ENCODE measurements at regions not wholly inside any gene's neighbourhood (a gene's known extent, or its start where the extent isn't known, plus 50 kb on each side); places are given as distances from the start of the nearest gene placed in this dataset.

DNA sequence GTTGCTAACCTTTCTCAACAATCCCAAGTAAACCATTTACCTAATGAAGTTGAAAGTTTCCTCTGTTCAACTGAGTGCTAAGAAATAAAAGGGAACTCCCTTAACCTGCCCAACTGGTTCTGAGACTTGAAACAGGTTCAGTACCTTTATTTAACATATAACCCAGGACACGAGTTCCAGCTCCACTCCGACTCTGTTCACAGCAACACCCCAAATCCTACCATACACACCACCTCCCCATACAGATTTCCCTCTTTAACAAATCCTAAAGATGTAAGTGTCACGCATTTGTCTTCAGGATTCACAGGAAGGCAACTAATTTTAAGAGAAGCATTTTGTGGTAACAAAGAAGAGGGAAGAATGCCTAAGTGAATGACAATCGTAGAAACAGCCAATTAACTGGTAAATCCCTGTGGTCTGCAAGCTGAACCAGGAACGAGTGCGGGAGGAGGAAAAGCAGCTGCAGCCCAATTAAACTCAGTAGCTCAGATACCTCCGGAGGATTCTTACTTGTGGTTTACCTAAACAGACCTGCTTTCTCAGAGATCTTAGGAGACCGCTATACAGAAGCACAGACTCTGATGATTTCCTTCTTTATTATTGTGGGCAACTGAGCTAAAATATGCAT is 134.5 kb upstream of the MAGI3 start (continued):
- TF ChIP-seq, protein P1, sequence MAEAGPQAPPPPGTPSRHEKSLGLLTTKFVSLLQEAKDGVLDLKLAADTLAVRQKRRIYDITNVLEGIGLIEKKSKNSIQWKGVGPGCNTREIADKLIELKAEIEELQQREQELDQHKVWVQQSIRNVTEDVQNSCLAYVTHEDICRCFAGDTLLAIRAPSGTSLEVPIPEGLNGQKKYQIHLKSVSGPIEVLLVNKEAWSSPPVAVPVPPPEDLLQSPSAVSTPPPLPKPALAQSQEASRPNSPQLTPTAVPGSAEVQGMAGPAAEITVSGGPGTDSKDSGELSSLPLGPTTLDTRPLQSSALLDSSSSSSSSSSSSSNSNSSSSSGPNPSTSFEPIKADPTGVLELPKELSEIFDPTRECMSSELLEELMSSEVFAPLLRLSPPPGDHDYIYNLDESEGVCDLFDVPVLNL (CRISPR knock-in tag; IDR thresholded peaks at IDR 0.05; ENCODE audit: borderline replicate concordance, low read depth): no peak
- TF ChIP-seq TCF7 (CRISPR knock-in tag; IDR thresholded peaks at IDR 0.05; ENCODE audit: low read depth): no peak
- TF ChIP-seq SP1 (CRISPR knock-in tag; conservative IDR thresholded peaks at IDR 0.05): no peak
- TF ChIP-seq ZNF317 (CRISPR knock-in tag; IDR thresholded peaks at IDR 0.05; ENCODE audit: borderline replicate concordance, low read depth): no peak
- TF ChIP-seq, protein P2, sequence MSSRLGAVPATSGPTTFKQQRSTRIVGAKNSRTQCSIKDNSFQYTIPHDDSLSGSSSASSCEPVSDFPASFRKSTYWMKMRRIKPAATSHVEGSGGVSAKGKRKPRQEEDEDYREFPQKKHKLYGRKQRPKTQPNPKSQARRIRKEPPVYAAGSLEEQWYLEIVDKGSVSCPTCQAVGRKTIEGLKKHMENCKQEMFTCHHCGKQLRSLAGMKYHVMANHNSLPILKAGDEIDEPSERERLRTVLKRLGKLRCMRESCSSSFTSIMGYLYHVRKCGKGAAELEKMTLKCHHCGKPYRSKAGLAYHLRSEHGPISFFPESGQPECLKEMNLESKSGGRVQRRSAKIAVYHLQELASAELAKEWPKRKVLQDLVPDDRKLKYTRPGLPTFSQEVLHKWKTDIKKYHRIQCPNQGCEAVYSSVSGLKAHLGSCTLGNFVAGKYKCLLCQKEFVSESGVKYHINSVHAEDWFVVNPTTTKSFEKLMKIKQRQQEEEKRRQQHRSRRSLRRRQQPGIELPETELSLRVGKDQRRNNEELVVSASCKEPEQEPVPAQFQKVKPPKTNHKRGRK (CRISPR knock-in tag; IDR thresholded peaks at IDR 0.05; ENCODE audit: borderline replicate concordance): no peak

DNA sequence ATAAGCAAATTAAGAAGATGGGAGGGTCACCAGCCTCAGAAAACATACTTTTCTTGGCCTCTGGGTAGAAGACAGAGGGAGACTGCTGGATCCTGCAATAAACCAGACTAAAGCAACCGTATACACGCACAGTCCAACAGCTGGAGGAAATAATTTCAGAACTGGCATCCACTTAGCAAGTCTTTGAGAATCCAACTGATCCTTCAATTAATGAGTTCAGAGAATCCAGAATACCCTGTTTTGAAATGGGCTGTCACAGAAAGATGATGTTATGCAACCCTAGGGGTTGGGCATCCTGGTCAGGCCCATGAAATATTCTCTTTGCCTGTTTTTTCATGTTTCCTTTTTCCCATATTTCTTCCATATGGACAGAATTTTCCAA is 134.0 kb upstream of the MAGI3 start:
- Mint-ChIP-seq H3K4me1 (peaks cover 51% of the 10 kb centered on the region), H3K4me3 (peak overlapping the region; percentile 14; the same call in 1 of the 2 replicates), H3K27me3 (ENCODE audit: low read depth) (no peaks in the 10 kb centered on the region), H3K36me3 (no peaks in the 10 kb centered on the region), H3K27ac (peak overlapping the region; percentile 84), H3K9me3 (peaks cover 3% of the 10 kb centered on the region; the same call in 1 of the 2 replicates)
- DNase-seq (ENCODE audit: low spot score) (no peak), ATAC-seq (peak; percentile 20)
- ChIA-PET CTCF (interaction anchor here (1.0 to 1.9 kb wide), 4 partner anchors 9 to 116 kb away, joined by 4 to 10 read pairs (median 4); no protein-coding TSS in a partner anchor), POLR2A (no interaction called here)
- no peak for TF ChIP-seq RELA (CRISPR knock-in tag; IDR thresholded peaks at IDR 0.05; ENCODE audit: borderline replicate concordance)
- TF ChIP-seq FOXP1 (CRISPR knock-in tag; IDR thresholded peaks at IDR 0.05; ENCODE audit: borderline replicate concordance): no peak
- TF ChIP-seq SMAD4 (CRISPR knock-in tag; IDR thresholded peaks at IDR 0.05): no peak
- no peak for TF ChIP-seq ETV6 (CRISPR knock-in tag; IDR thresholded peaks at IDR 0.05)
- no peak for TF ChIP-seq ELF4 (CRISPR knock-in tag; IDR thresholded peaks at IDR 0.05; ENCODE audit: low read depth)
- TF ChIP-seq, protein P3, sequence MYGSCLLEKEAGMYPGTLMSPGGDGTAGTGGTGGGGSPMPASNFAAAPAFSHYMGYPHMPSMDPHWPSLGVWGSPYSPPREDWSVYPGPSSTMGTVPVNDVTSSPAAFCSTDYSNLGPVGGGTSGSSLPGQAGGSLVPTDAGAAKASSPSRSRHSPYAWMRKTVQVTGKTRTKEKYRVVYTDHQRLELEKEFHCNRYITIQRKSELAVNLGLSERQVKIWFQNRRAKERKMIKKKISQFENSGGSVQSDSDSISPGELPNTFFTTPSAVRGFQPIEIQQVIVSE (CRISPR knock-in tag; IDR thresholded peaks at IDR 0.05; ENCODE audit: borderline replicate concordance): no peak

DNA sequence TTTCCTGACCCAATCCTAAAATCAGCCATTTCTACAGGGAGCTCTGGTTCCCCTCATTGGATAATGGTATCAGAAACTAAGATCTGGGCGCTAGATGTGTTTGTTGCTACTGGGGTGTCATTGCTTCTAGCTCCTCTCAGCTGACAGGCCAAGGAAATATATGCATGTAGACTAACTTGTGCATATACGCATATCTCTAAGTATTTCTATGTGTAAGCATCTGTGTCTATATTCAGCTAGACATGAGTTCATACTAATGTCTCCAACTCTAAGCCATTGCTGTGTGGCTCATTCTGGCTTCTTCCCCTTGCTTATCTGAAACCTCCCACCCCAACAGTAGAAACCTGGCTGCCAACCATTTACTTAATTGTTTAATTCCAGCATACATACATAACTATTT is 130.3 kb upstream of the MAGI3 start:
- Mint-ChIP-seq H3K27me3 (ENCODE audit: low read depth) (no peaks in the 10 kb centered on the region), H3K36me3 (no peaks in the 10 kb centered on the region), H3K27ac (no peak overlapping the region), H3K4me3 (no peak overlapping the region), H3K9me3 (peaks cover 3% of the 10 kb centered on the region; the same call in 1 of the 2 replicates), H3K4me1 (peaks cover 23% of the 10 kb centered on the region)
- ATAC-seq (no peak), DNase-seq (ENCODE audit: low spot score) (no peak)
- no peak for TF ChIP-seq GTF2I (CRISPR knock-in tag; conservative IDR thresholded peaks at IDR 0.05)
- ChIA-PET POLR2A (no interaction called here), CTCF (no interaction called here)

DNA sequence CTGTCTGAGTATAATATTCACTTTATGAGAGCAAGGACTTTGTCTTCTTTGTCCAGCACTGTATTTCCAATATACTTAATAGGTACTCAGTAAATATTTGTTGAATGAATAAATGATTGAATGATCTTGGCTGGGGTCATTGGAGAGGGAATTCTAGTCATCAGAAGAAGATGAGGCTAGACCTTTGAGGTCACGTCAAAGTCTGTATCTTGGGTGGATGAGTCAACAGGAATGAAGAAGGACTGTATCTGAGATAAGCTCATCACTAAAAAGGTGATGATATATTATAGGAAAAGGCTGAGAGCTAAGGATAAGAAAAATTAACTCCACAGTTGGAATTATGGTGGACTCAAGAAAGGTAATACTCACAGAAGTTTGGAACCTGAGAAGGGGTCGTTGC is 125.1 kb upstream of the MAGI3 start:
- CTCF ChIA-PET: interaction anchor here (1.4 kb wide), 1 partner anchor 9 kb away, joined by 4 read pairs; no protein-coding TSS in a partner anchor
- DNase-seq (ENCODE audit: low spot score): no peak
- POLR2A ChIA-PET: no interaction called here
- Mint-ChIP-seq H3K36me3 (no peaks in the 10 kb centered on the region), H3K27me3 (ENCODE audit: low read depth) (no peaks in the 10 kb centered on the region), H3K4me3 (no peak overlapping the region), H3K4me1 (no peaks in the 10 kb centered on the region), H3K9me3 (peaks cover 3% of the 10 kb centered on the region; the same call in 1 of the 2 replicates), H3K27ac (no peak overlapping the region)
- no peak for ATAC-seq
- TF ChIP-seq ZNF121 (CRISPR knock-in tag; IDR thresholded peaks at IDR 0.05) (no peak), MYBL2 (CRISPR knock-in tag; IDR thresholded peaks at IDR 0.05) (no peak), ZNF396 (CRISPR knock-in tag; IDR thresholded peaks at IDR 0.05; ENCODE audit: borderline replicate concordance) (no peak), FOXJ3 (CRISPR knock-in tag; IDR thresholded peaks at IDR 0.05; ENCODE audit: borderline replicate concordance) (no peak), ZBTB21 (CRISPR knock-in tag; IDR thresholded peaks at IDR 0.05; ENCODE audit: borderline replicate concordance) (no peak), NR1H2 (CRISPR knock-in tag; IDR thresholded peaks at IDR 0.05) (no peak), SP1 (CRISPR knock-in tag; conservative IDR thresholded peaks at IDR 0.05) (no peak)
- TF ChIP-seq, protein P4, sequence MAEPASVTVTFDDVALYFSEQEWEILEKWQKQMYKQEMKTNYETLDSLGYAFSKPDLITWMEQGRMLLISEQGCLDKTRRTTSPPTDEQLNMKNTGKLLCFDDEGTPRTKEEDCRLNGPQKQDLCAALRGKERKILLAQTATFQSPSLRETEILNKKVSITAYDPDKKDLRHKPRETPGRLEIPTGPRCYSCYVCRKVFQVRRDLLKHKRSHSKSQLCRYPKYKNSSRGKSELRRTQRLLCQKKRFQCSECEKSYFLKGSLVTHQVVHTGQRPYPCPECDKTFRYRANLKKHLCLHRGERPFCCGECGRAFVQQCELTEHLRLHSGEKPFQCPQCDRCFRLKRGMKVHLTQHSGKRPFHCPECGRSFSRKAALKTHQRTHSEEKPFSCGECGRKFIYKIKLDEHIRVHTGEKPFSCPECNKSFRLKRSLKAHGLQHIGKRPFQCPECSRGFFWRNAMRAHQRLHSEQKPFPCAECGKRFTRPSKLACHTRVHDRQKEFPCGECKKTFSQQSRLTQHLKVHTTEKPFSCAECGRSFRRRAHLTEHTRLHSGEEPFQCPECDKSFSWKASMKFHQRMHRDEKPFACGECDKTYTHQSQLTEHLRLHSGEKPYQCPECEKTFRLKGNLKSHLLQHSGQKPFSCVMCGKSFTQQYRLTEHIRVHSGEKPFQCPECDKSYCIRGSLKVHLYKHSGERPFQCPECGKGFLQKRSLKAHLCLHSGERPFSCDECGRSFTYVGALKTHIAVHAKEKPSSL (CRISPR knock-in tag; conservative IDR thresholded peaks at IDR 0.05): no peak
- TF ChIP-seq, protein P5, sequence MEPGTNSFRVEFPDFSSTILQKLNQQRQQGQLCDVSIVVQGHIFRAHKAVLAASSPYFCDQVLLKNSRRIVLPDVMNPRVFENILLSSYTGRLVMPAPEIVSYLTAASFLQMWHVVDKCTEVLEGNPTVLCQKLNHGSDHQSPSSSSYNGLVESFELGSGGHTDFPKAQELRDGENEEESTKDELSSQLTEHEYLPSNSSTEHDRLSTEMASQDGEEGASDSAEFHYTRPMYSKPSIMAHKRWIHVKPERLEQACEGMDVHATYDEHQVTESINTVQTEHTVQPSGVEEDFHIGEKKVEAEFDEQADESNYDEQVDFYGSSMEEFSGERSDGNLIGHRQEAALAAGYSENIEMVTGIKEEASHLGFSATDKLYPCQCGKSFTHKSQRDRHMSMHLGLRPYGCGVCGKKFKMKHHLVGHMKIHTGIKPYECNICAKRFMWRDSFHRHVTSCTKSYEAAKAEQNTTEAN (CRISPR knock-in tag; IDR thresholded peaks at IDR 0.05): no peak

All from WTC11 (cell line).